PC-9 (cell line): ENCODE measurements at regions not wholly inside any gene's neighbourhood (a gene's known extent, or its start where the extent isn't known, plus 50 kb on each side); places are given as distances from the start of the nearest gene placed in this dataset.

Experiments
- BruUV-seq: library from RNA; stranded (reverse); fragments of 400-500 nt; replicated peaks from 2 replicates; lab custom pipeline; 2021; lab: Mats Ljungman, UMichigan
- CTCF ChIA-PET: fragments of 300-600 bp; sonication (Branson Sonifier 250); formaldehyde crosslinking; loops from one replicate; lab custom pipeline; 2022; ENCODE audit warnings: antibody characterized with exemption; lab: Charles Lee
- POLR2A ChIA-PET: fragments of 300-600 bp; sonication (Branson Sonifier 250); formaldehyde crosslinking; loops from one replicate; lab custom pipeline; 2022; ENCODE audit warnings: antibody characterized with exemption; ENCODE audit not compliant: unreplicated experiment; lab: Charles Lee
- DNase-seq, 2 experiments: peaks; one replicate each; pipeline versions ENCODE4 v3.0.0 to v3.0.0-alpha.2; 2015 to 2022; ENCODE audit warnings: mixed read lengths in 1 of 2
- H2AFZ ChIP-seq: fragments of 200-600 bp; sonication (generic); 2 replicates; pipeline ENCODE4 v1.8.1; 2017; ENCODE audit warnings: antibody characterized with exemption
- H3F3A ChIP-seq: fragments of 200-600 bp; sonication (generic); 2 replicates; pipeline ENCODE4 v1.8.1; 2017; ENCODE audit warnings: antibody characterized with exemption, mild to moderate bottlenecking, low read depth; ENCODE audit not compliant: insufficient read depth
- H3K27ac ChIP-seq: fragments of 200-600 bp; sonication (generic); 2 replicates; pipeline ENCODE4 v1.6.1; 2016; ENCODE audit warnings: mixed run types
- H3K27me3 ChIP-seq: fragments of 200-600 bp; sonication (generic); 2 replicates; pipeline ENCODE4 v1.6.1; 2016; ENCODE audit warnings: low read depth, mixed run types; ENCODE audit not compliant: insufficient read depth
- H3K36me3 ChIP-seq: fragments of 200-600 bp; sonication (generic); 2 replicates; pipeline ENCODE4 v1.6.1; 2016; ENCODE audit warnings: low read depth, mixed run types
- H3K4me1 ChIP-seq: fragments of 200-600 bp; sonication (generic); replicated peaks from 2 replicates; pipeline ENCODE4 v1.6.1; 2016; ENCODE audit warnings: mixed run types; ENCODE audit not compliant: insufficient read depth
- H3K4me2 ChIP-seq: fragments of 200-600 bp; sonication (generic); 2 replicates; pipeline ENCODE4 v1.6.1; 2017; ENCODE audit warnings: mixed run types
- H3K4me3 ChIP-seq: fragments of 200-600 bp; sonication (generic); 2 replicates; pipeline ENCODE4 v1.6.1; 2016; ENCODE audit warnings: mixed run types
- H3K79me2 ChIP-seq: fragments of 200-600 bp; sonication (generic); 2 replicates; pipeline ENCODE4 v1.6.1; 2017; ENCODE audit warnings: low read depth, mixed run types
- H3K9me2 ChIP-seq: fragments of 200-600 bp; sonication (generic); 2 replicates; pipeline ENCODE4 v1.8.1; 2017; ENCODE audit warnings: mild to moderate bottlenecking; ENCODE audit not compliant: insufficient read depth
- H3K9me3 ChIP-seq: fragments of 200-600 bp; sonication (generic); 2 replicates; pipeline ENCODE4 v1.8.1; 2016; ENCODE audit warnings: low read depth; ENCODE audit not compliant: insufficient read depth
- H4K20me1 ChIP-seq: fragments of 200-600 bp; sonication (generic); 2 replicates; pipeline ENCODE4 v1.8.1; 2017; ENCODE audit not compliant: insufficient read depth
- EZH2 ChIP-seq: fragments of 200-600 bp; sonication (generic); IDR thresholded peaks from 2 replicates; pipeline ENCODE4 v1.8.0; 2017; ENCODE audit warnings: antibody characterized with exemption, low read depth
- intact Hi-C: fragments of 100-400 bp; cut with micrococcal nuclease; formaldehyde crosslinking; loops from one replicate; pipeline ENCODE4 v1.10.0; 2022; ENCODE audit not compliant: unreplicated experiment
- TF ChIP-seq, protein P1 (sequence below): fragments of 200-600 bp; sonication (generic); conservative IDR thresholded peaks from 2 replicates; pipeline ENCODE4 v1.6.1; 2017; ENCODE audit warnings: mixed run types, antibody characterized with exemption, mild to moderate bottlenecking, moderate library complexity

- H3K79me2 ChIP-seq, result no peaks in the 10 kb centered on the region
- TF ChIP-seq, protein P1, sequence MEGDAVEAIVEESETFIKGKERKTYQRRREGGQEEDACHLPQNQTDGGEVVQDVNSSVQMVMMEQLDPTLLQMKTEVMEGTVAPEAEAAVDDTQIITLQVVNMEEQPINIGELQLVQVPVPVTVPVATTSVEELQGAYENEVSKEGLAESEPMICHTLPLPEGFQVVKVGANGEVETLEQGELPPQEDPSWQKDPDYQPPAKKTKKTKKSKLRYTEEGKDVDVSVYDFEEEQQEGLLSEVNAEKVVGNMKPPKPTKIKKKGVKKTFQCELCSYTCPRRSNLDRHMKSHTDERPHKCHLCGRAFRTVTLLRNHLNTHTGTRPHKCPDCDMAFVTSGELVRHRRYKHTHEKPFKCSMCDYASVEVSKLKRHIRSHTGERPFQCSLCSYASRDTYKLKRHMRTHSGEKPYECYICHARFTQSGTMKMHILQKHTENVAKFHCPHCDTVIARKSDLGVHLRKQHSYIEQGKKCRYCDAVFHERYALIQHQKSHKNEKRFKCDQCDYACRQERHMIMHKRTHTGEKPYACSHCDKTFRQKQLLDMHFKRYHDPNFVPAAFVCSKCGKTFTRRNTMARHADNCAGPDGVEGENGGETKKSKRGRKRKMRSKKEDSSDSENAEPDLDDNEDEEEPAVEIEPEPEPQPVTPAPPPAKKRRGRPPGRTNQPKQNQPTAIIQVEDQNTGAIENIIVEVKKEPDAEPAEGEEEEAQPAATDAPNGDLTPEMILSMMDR, result no peak
- no peak for TF ChIP-seq EZH2
- H2AFZ ChIP-seq, result no peak overlapping the region
- ChIA-PET CTCF (no interaction called here), POLR2A (no interaction called here)
- no peak overlapping the region for H3K27ac ChIP-seq
- H3K36me3 ChIP-seq, result no peaks in the 10 kb centered on the region
- no peak overlapping the region for H3K4me3 ChIP-seq
- no peak for DNase-seq
- no peaks in the 10 kb centered on the region for H3K9me2 ChIP-seq
- BruUV-seq, result no TSS peak
- H3K27me3 ChIP-seq, result no peaks in the 10 kb centered on the region
- no peaks in the 10 kb centered on the region for H3F3A ChIP-seq
- no peaks in the 10 kb centered on the region for H3K4me1 ChIP-seq
- H3K9me3 ChIP-seq, result no peaks in the 10 kb centered on the region
- no peaks in the 10 kb centered on the region for H4K20me1 ChIP-seq
- H3K4me2 ChIP-seq, result no peak overlapping the region
- intact Hi-C loops, result no loop called here
Observed at GRCh38 chr1:165067829-165068228, 288.7 kb downstream of the LMX1A start.

DNA sequence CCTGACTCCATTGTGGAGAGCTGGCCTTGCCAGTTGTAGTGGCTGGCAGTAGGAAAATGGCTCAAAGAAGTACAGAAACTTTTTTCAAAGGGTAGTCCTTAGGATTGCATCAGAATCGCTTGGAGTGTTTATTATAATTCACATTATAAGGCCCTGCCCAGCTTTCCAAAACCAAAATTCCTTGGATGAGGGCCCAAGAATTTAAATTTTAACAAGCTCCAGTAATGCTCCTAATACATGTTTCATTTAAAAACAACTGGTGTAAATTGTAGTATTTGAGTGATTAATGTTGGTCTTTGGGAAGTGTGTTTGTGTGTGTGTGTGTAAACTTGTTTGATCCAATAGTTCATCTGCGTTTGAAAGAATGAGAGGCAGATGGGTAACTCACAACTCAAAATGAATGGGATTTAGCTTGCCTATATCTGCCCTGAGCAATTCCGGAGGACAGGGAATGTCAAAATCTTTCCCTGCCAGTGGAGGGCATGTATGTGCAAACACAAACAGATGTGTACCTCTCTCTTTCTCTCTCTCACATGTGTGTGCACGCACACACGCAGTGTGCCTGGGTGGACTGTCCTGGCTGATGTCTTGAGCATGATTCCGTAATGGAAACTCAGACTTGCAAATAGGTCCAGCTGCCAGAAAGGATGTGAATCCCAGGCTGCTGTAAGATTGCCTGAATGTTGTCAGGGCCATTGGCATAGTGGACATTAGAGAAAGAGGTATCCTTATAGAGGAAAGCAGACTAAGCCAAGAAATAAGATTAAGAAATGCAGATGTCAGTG, 293.1 kb downstream of the LMX1A start:
- no TSS peak for BruUV-seq
- H3K9me3 ChIP-seq, result no peaks in the 10 kb centered on the region
- intact Hi-C loops, result no loop called here
- TF ChIP-seq EZH2, result no peak
- TF ChIP-seq, protein P1, result no peak
- ChIA-PET POLR2A (no interaction called here), CTCF (no interaction called here)
- H3F3A ChIP-seq, result no peaks in the 10 kb centered on the region
- no peaks in the 10 kb centered on the region for H3K4me1 ChIP-seq
- no peaks in the 10 kb centered on the region for H3K36me3 ChIP-seq
- H3K27me3 ChIP-seq, result no peaks in the 10 kb centered on the region
- H3K9me2 ChIP-seq, result no peaks in the 10 kb centered on the region
- H3K27ac ChIP-seq, result no peak overlapping the region
- no peak for DNase-seq
- no peak overlapping the region for H2AFZ ChIP-seq
- H3K79me2 ChIP-seq, result no peaks in the 10 kb centered on the region
- H3K4me3 ChIP-seq, result no peak overlapping the region
- H3K4me2 ChIP-seq, result no peak overlapping the region
- no peaks in the 10 kb centered on the region for H4K20me1 ChIP-seq

GRCh38 chr1:165062346-165062745, 294.2 kb downstream of the LMX1A start:
- Histone ChIP-seq H4K20me1 (no peaks in the 10 kb centered on the region), H3K4me1 (no peaks in the 10 kb centered on the region), H3K36me3 (no peaks in the 10 kb centered on the region), H3F3A (no peaks in the 10 kb centered on the region), H3K4me2 (no peak overlapping the region), H2AFZ (no peak overlapping the region), H3K27ac (no peak overlapping the region), H3K79me2 (no peaks in the 10 kb centered on the region), H3K4me3 (no peak overlapping the region), H3K27me3 (no peaks in the 10 kb centered on the region), H3K9me3 (no peaks in the 10 kb centered on the region), H3K9me2 (no peaks in the 10 kb centered on the region)
- no TSS peak for BruUV-seq
- no peak for DNase-seq
- POLR2A ChIA-PET, result no interaction called here
- intact Hi-C loops, result no loop called here
- no peak for TF ChIP-seq EZH2
- TF ChIP-seq, protein P1, result no peak
- CTCF ChIA-PET, result no interaction called here
